PC-9 (cell line): ENCODE measurements at regions not wholly inside any gene's neighbourhood (a gene's known extent, or its start where the extent isn't known, plus 50 kb on each side); places are given as distances from the start of the nearest gene placed in this dataset.

Experiments used
- BruUV-seq: library from RNA; stranded (reverse); fragments of 400-500 nt; replicated peaks from 2 replicates; lab custom pipeline; 2021; lab: Mats Ljungman, UMichigan
- CTCF ChIA-PET: fragments of 300-600 bp; sonication (Branson Sonifier 250); formaldehyde crosslinking; loops from one replicate; lab custom pipeline; 2022; ENCODE audit warnings: antibody characterized with exemption; lab: Charles Lee
- POLR2A ChIA-PET: fragments of 300-600 bp; sonication (Branson Sonifier 250); formaldehyde crosslinking; loops from one replicate; lab custom pipeline; 2022; ENCODE audit warnings: antibody characterized with exemption; ENCODE audit not compliant: unreplicated experiment; lab: Charles Lee
- DNase-seq, 2 experiments: peaks; one replicate each; pipeline versions ENCODE4 v3.0.0 to v3.0.0-alpha.2; 2015 to 2022; ENCODE audit warnings: mixed read lengths in 1 of 2
- H2AFZ ChIP-seq: fragments of 200-600 bp; sonication (generic); 2 replicates; pipeline ENCODE4 v1.8.1; 2017; ENCODE audit warnings: antibody characterized with exemption
- H3F3A ChIP-seq: fragments of 200-600 bp; sonication (generic); 2 replicates; pipeline ENCODE4 v1.8.1; 2017; ENCODE audit warnings: antibody characterized with exemption, mild to moderate bottlenecking, low read depth; ENCODE audit not compliant: insufficient read depth
- H3K27ac ChIP-seq: fragments of 200-600 bp; sonication (generic); 2 replicates; pipeline ENCODE4 v1.6.1; 2016; ENCODE audit warnings: mixed run types
- H3K27me3 ChIP-seq: fragments of 200-600 bp; sonication (generic); 2 replicates; pipeline ENCODE4 v1.6.1; 2016; ENCODE audit warnings: low read depth, mixed run types; ENCODE audit not compliant: insufficient read depth
- H3K36me3 ChIP-seq: fragments of 200-600 bp; sonication (generic); 2 replicates; pipeline ENCODE4 v1.6.1; 2016; ENCODE audit warnings: low read depth, mixed run types
- H3K4me1 ChIP-seq: fragments of 200-600 bp; sonication (generic); replicated peaks from 2 replicates; pipeline ENCODE4 v1.6.1; 2016; ENCODE audit warnings: mixed run types; ENCODE audit not compliant: insufficient read depth
- H3K4me2 ChIP-seq: fragments of 200-600 bp; sonication (generic); 2 replicates; pipeline ENCODE4 v1.6.1; 2017; ENCODE audit warnings: mixed run types
- H3K4me3 ChIP-seq: fragments of 200-600 bp; sonication (generic); 2 replicates; pipeline ENCODE4 v1.6.1; 2016; ENCODE audit warnings: mixed run types
- H3K79me2 ChIP-seq: fragments of 200-600 bp; sonication (generic); 2 replicates; pipeline ENCODE4 v1.6.1; 2017; ENCODE audit warnings: low read depth, mixed run types
- H3K9me2 ChIP-seq: fragments of 200-600 bp; sonication (generic); 2 replicates; pipeline ENCODE4 v1.8.1; 2017; ENCODE audit warnings: mild to moderate bottlenecking; ENCODE audit not compliant: insufficient read depth
- H3K9me3 ChIP-seq: fragments of 200-600 bp; sonication (generic); 2 replicates; pipeline ENCODE4 v1.8.1; 2016; ENCODE audit warnings: low read depth; ENCODE audit not compliant: insufficient read depth
- H4K20me1 ChIP-seq: fragments of 200-600 bp; sonication (generic); 2 replicates; pipeline ENCODE4 v1.8.1; 2017; ENCODE audit not compliant: insufficient read depth
- CTCF ChIP-seq: fragments of 200-600 bp; sonication (generic); conservative IDR thresholded peaks from 2 replicates; pipeline ENCODE4 v1.6.1; 2017; ENCODE audit warnings: mixed run types, antibody characterized with exemption, mild to moderate bottlenecking, moderate library complexity
- EZH2 ChIP-seq: fragments of 200-600 bp; sonication (generic); IDR thresholded peaks from 2 replicates; pipeline ENCODE4 v1.8.0; 2017; ENCODE audit warnings: antibody characterized with exemption, low read depth
- intact Hi-C: fragments of 100-400 bp; cut with micrococcal nuclease; formaldehyde crosslinking; loops from one replicate; pipeline ENCODE4 v1.10.0; 2022; ENCODE audit not compliant: unreplicated experiment

GRCh38 chr12:89985935-89986334, 277.3 kb upstream of the ATP2B1 start:
- POLR2A ChIA-PET = no interaction called here
- CTCF ChIA-PET = no interaction called here
- Histone ChIP-seq H3K4me2 (no peak overlapping the region), H3K79me2 (no peaks in the 10 kb centered on the region), H4K20me1 (no peaks in the 10 kb centered on the region), H3K4me1 (no peaks in the 10 kb centered on the region), H3F3A (no peaks in the 10 kb centered on the region), H2AFZ (no peak overlapping the region), H3K4me3 (no peak overlapping the region), H3K36me3 (no peaks in the 10 kb centered on the region), H3K9me3 (no peaks in the 10 kb centered on the region), H3K27me3 (no peaks in the 10 kb centered on the region), H3K27ac (no peak overlapping the region), H3K9me2 (no peaks in the 10 kb centered on the region)
- no TSS peak for BruUV-seq
- intact Hi-C loops = no loop called here
- no peak for TF ChIP-seq CTCF
- no peak for TF ChIP-seq EZH2
- no peak for DNase-seq

GRCh38 chr12:89984846-89985245, 276.2 kb upstream of the ATP2B1 start:
- BruUV-seq = no TSS peak
- Histone ChIP-seq H3K9me2 (no peaks in the 10 kb centered on the region), H2AFZ (no peak overlapping the region), H3K27ac (no peak overlapping the region), H3K4me3 (no peak overlapping the region), H3K27me3 (no peaks in the 10 kb centered on the region), H3K9me3 (no peaks in the 10 kb centered on the region), H4K20me1 (no peaks in the 10 kb centered on the region), H3K36me3 (no peaks in the 10 kb centered on the region), H3K4me1 (no peaks in the 10 kb centered on the region), H3K4me2 (no peak overlapping the region), H3F3A (no peaks in the 10 kb centered on the region), H3K79me2 (no peaks in the 10 kb centered on the region)
- POLR2A ChIA-PET = no interaction called here
- CTCF ChIA-PET = no interaction called here
- TF ChIP-seq EZH2 (no peak), CTCF (no peak)
- no peak for DNase-seq
- intact Hi-C loops = no loop called here

GRCh38 chr12:89983622-89984021, 275.0 kb upstream of the ATP2B1 start:
- intact Hi-C loops = no loop called here
- H3K9me2 ChIP-seq = no peaks in the 10 kb centered on the region
- TF ChIP-seq EZH2 = no peak
- TF ChIP-seq CTCF = no peak
- H3K27ac ChIP-seq = no peak overlapping the region
- H3K27me3 ChIP-seq = no peaks in the 10 kb centered on the region
- ChIA-PET CTCF (no interaction called here), POLR2A (interaction anchor here (0.5 to 0.7 kb wide), 2 partner anchors 14 to 392 kb away, joined by 3 to 6 read pairs; no protein-coding TSS in a partner anchor)
- no peaks in the 10 kb centered on the region for H3K4me1 ChIP-seq
- H3K79me2 ChIP-seq = no peaks in the 10 kb centered on the region
- H3K9me3 ChIP-seq = no peaks in the 10 kb centered on the region
- H3K4me3 ChIP-seq = no peak overlapping the region
- H3K4me2 ChIP-seq = no peak overlapping the region
- no peaks in the 10 kb centered on the region for H4K20me1 ChIP-seq
- BruUV-seq = no TSS peak
- no peaks in the 10 kb centered on the region for H3F3A ChIP-seq
- DNase-seq = no peak
- H3K36me3 ChIP-seq = no peaks in the 10 kb centered on the region
- H2AFZ ChIP-seq = no peak overlapping the region
